ENCODE measurements at regions not wholly inside any gene's neighbourhood (a gene's known extent, or its start where the extent isn't known, plus 50 kb on each side); places are given as distances from the start of the nearest gene placed in this dataset.

DNA sequence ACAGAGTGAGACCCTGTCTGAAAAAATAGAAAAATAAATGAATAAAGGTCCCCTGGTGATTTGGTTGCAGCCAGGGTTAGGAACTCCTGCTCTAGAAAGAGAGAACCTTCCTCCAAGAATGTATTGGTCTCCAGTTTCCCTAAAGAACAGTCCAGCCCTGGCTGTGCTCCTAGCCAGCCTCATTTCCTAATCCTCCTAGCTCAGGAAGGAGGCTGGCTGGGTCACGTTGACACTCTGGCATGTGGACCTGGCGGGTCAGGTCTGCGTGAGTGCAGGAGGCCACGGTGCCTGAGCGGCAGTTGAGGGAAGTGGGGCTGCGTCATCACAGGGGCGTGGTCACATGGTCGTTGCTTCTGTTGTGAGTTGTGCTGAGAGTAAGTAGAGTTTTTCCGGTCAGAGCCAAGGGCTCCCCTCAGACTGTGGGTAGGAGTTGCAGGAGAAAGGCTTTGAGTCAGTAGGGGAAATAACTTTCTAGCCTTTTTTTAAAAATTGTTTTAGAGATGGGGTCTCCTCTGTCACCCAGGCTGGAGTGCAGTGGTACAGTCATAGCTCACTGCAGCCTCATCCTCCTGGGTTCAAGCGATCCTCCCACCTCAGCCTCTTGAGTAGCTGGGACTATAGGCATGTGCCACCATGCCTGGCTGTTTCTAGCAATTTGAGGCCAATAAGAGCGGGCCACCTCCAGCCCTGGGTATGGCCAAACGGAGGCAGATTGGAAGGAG lies 194.0 kb upstream of the CIBAR2 start (continued):
- TF ChIP-seq, protein P1, sequence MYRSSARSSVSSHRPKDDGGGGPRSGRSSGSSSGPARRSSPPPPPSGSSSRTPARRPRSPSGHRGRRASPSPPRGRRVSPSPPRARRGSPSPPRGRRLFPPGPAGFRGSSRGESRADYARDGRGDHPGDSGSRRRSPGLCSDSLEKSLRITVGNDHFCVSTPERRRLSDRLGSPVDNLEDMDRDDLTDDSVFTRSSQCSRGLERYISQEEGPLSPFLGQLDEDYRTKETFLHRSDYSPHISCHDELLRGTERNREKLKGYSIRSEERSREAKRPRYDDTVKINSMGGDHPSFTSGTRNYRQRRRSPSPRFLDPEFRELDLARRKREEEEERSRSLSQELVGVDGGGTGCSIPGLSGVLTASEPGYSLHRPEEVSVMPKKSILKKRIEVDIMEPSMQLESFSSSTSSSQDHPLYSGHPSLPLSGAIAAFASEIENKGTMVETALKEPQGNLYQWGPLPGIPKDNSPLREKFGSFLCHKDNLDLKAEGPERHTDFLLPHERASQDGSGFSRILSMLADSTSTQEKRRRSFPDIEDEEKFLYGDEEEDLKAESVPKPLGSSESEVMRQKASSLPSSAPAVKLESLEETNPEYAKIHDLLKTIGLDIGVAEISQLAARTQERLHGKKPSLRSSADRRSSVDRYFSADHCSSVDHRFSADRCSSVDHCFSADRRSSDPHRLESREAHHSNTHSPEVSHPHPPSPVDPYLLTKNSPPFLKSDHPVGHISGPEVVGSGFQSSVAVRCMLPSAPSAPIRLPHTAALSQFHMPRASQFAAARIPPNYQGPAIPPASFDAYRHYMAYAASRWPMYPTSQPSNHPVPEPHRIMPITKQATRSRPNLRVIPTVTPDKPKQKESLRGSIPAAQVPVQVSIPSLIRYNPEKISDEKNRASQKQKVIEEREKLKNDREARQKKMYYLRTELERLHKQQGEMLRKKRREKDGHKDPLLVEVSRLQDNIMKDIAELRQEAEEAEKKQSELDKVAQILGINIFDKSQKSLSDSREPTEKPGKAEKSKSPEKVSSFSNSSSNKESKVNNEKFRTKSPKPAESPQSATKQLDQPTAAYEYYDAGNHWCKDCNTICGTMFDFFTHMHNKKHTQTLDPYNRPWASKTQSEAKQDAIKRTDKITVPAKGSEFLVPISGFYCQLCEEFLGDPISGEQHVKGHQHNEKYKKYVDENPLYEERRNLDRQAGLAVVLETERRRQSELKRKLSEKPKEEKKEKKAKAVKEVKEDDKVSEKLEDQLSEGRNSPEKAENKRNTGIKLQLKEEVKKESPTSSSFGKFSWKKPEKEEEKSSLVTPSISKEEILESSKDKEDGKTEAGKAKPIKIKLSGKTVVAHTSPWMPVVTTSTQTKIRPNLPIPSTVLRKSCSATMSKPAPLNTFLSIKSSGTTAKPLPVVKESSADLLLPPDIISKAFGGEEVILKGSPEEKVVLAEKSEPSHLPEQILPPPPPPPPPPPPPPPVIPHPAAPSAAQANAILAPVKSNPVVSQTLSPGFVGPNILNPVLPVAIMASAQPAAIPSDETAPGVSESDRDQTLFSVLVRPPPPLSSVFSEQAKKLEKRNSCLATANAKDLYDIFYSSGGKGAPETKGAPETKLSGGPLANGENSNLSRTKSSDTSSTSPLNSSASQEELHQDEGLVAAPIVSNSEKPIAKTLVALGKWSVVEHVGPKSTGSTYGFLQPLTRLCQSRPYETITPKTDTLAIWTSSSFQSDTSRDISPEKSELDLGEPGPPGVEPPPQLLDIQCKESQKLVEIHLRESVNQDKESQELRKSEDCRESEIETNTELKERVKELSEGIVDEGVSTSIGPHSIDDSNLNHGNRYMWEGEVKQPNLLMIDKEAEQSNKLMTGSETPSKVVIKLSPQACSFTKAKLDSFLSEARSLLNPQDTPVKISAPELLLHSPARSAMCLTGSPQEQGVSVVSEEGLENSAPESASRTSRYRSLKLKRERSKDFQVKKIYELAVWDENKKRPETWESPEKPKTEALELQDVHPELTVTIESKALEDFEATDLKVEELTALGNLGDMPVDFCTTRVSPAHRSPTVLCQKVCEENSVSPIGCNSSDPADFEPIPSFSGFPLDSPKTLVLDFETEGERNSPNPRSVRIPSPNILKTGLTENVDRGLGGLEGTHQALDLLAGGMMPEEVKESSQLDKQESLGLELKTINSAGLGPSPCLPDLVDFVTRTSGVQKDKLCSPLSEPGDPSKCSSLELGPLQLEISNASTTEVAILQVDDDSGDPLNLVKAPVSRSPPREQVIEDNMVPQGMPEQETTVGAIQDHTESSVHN (CRISPR knock-in tag; IDR thresholded peaks at IDR 0.05): peak; percentile 93
- TF ChIP-seq HOXA3 (CRISPR knock-in tag; IDR thresholded peaks at IDR 0.05) (peak; percentile 95), RFX1 (IDR thresholded peaks at IDR 0.05) (no peak), AGO1 (IDR thresholded peaks at IDR 0.05; ENCODE audit: low read depth, low read length, poor library complexity, severe bottlenecking) (no peak), CREB1 (IDR thresholded peaks at IDR 0.05) (peak; percentile 88), CREB1 (CRISPR knock-in tag; IDR thresholded peaks at IDR 0.05) (peak; percentile 91), KDM1A (CRISPR knock-in tag; IDR thresholded peaks at IDR 0.05) (0 out of 2 replicates have a peak, but pooled peaks have one; percentile 13), DMAP1 (CRISPR knock-in tag; IDR thresholded peaks at IDR 0.05) (peak; percentile 71), AKAP8 (CRISPR knock-in tag; IDR thresholded peaks at IDR 0.05) (no peak), BRD4 (CRISPR knock-in tag; IDR thresholded peaks at IDR 0.05) (no peak; the same call in 1 of the 2 replicates), NFIC (IDR thresholded peaks at IDR 0.05; ENCODE audit: low read length) (no peak), POLR2G (IDR thresholded peaks at IDR 0.05; ENCODE audit: low read depth, low read length) (0 out of 2 replicates have a peak, but pooled peaks have one; percentile 37), ZNF556 (CRISPR knock-in tag; IDR thresholded peaks at IDR 0.05; ENCODE audit: borderline replicate concordance) (0 out of 2 replicates have a peak, but pooled peaks have one; percentile 64), NFE2L2 (IDR thresholded peaks at IDR 0.05; ENCODE audit: low read length) (no peak), RFX5 (IDR thresholded peaks at IDR 0.05; ENCODE audit: low read depth, low read length) (no peak), ZNF552 (CRISPR knock-in tag; IDR thresholded peaks at IDR 0.05; ENCODE audit: borderline replicate concordance) (peak; percentile 59; the same call in 1 of the 2 replicates)
- TF ChIP-seq, protein P2, sequence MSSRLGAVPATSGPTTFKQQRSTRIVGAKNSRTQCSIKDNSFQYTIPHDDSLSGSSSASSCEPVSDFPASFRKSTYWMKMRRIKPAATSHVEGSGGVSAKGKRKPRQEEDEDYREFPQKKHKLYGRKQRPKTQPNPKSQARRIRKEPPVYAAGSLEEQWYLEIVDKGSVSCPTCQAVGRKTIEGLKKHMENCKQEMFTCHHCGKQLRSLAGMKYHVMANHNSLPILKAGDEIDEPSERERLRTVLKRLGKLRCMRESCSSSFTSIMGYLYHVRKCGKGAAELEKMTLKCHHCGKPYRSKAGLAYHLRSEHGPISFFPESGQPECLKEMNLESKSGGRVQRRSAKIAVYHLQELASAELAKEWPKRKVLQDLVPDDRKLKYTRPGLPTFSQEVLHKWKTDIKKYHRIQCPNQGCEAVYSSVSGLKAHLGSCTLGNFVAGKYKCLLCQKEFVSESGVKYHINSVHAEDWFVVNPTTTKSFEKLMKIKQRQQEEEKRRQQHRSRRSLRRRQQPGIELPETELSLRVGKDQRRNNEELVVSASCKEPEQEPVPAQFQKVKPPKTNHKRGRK (CRISPR knock-in tag; IDR thresholded peaks at IDR 0.05): no peak
- TF ChIP-seq, protein P3, sequence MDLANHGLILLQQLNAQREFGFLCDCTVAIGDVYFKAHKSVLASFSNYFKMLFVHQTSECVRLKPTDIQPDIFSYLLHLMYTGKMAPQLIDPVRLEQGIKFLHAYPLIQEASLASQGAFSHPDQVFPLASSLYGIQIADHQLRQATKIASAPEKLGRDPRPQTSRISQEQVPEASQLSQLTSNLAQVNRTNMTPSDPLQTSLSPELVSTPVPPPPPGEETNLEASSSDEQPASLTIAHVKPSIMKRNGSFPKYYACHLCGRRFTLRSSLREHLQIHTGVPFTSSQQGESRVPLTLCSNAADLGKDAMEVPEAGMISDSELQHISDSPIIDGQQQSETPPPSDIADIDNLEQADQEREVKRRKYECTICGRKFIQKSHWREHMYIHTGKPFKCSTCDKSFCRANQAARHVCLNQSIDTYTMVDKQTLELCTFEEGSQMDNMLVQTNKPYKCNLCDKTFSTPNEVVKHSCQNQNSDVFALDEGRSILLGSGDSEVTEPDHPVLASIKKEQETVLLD (CRISPR knock-in tag; IDR thresholded peaks at IDR 0.05; ENCODE audit: low read depth): peak; percentile 14; the same call in 1 of the 2 replicates
